ENCODE measurements at regions not wholly inside any gene's neighbourhood (a gene's known extent, or its start where the extent isn't known, plus 50 kb on each side); places are given as distances from the start of the nearest gene placed in this dataset.

DNA sequence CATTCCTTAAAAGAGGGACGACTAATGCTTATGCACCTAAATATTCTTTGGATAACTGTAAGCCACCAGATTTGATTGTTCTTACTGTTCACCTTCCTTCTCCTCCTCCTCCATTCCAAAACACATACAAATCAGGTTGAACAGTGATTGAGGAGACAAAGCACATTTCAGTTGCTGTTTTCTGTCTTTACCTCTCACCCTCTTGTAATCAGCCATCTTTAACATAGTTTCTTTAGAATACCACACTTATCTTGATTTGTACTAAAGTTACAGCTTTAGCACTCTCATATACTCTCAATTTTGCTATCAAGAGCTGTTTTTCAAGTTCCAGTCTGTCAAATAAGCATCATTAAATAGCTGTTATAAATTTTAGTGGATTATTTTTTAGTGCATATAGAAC is 338.3 kb upstream of the RGS6 start:
- Histone ChIP-seq H3K9me2 (ENCODE audit: insufficient read depth, low read length) (no peaks in the 10 kb centered on the region), H3K9ac (ENCODE audit: low read length) (no peak overlapping the region), H4K20me1 (ENCODE audit: insufficient read depth) (no peaks in the 10 kb centered on the region), H3K27me3 (ENCODE audit: insufficient read depth, low read depth, low read length) (no peaks in the 10 kb centered on the region), H3K9me3 (ENCODE audit: low read length) (no peaks in the 10 kb centered on the region), H3F3A (ENCODE audit: insufficient read depth, low read length, poor library complexity, severe bottlenecking) (no peaks in the 10 kb centered on the region), H3K36me3 (ENCODE audit: insufficient read depth, low read length) (no peaks in the 10 kb centered on the region), H3K4me3 (ENCODE audit: low read length) (no peak overlapping the region), H3K79me2 (replicated peaks; ENCODE audit: insufficient read depth, low read length) (no peaks in the 10 kb centered on the region), H2AFZ (ENCODE audit: low read depth, low read length) (no peak overlapping the region), H3K4me2 (ENCODE audit: low read length) (no peak overlapping the region), H3K27ac (ENCODE audit: low read length) (no peak overlapping the region)
- TF ChIP-seq SMC3 (conservative IDR thresholded peaks at IDR 0.05; ENCODE audit: poor library complexity) (no peak), RAD21 (conservative IDR thresholded peaks at IDR 0.05) (no peak), EP300 (conservative IDR thresholded peaks at IDR 0.05; ENCODE audit: poor library complexity, severe bottlenecking) (no peak), TAF1 (IDR thresholded peaks at IDR 0.05; ENCODE audit: low read depth) (no peak), EZH2 (IDR thresholded peaks at IDR 0.05; ENCODE audit: borderline replicate concordance, insufficient read depth, low read length, poor library complexity, severe bottlenecking) (no peak), POLR2AphosphoS5 (IDR thresholded peaks at IDR 0.05) (no peak), MXI1 (conservative IDR thresholded peaks at IDR 0.05; ENCODE audit: poor library complexity, severe bottlenecking) (no peak)
- TF ChIP-seq, protein P1, sequence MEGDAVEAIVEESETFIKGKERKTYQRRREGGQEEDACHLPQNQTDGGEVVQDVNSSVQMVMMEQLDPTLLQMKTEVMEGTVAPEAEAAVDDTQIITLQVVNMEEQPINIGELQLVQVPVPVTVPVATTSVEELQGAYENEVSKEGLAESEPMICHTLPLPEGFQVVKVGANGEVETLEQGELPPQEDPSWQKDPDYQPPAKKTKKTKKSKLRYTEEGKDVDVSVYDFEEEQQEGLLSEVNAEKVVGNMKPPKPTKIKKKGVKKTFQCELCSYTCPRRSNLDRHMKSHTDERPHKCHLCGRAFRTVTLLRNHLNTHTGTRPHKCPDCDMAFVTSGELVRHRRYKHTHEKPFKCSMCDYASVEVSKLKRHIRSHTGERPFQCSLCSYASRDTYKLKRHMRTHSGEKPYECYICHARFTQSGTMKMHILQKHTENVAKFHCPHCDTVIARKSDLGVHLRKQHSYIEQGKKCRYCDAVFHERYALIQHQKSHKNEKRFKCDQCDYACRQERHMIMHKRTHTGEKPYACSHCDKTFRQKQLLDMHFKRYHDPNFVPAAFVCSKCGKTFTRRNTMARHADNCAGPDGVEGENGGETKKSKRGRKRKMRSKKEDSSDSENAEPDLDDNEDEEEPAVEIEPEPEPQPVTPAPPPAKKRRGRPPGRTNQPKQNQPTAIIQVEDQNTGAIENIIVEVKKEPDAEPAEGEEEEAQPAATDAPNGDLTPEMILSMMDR (IDR thresholded peaks at IDR 0.05; ENCODE audit: poor library complexity, severe bottlenecking): no peak
- TF ChIP-seq, protein P2, sequence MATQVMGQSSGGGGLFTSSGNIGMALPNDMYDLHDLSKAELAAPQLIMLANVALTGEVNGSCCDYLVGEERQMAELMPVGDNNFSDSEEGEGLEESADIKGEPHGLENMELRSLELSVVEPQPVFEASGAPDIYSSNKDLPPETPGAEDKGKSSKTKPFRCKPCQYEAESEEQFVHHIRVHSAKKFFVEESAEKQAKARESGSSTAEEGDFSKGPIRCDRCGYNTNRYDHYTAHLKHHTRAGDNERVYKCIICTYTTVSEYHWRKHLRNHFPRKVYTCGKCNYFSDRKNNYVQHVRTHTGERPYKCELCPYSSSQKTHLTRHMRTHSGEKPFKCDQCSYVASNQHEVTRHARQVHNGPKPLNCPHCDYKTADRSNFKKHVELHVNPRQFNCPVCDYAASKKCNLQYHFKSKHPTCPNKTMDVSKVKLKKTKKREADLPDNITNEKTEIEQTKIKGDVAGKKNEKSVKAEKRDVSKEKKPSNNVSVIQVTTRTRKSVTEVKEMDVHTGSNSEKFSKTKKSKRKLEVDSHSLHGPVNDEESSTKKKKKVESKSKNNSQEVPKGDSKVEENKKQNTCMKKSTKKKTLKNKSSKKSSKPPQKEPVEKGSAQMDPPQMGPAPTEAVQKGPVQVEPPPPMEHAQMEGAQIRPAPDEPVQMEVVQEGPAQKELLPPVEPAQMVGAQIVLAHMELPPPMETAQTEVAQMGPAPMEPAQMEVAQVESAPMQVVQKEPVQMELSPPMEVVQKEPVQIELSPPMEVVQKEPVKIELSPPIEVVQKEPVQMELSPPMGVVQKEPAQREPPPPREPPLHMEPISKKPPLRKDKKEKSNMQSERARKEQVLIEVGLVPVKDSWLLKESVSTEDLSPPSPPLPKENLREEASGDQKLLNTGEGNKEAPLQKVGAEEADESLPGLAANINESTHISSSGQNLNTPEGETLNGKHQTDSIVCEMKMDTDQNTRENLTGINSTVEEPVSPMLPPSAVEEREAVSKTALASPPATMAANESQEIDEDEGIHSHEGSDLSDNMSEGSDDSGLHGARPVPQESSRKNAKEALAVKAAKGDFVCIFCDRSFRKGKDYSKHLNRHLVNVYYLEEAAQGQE (IDR thresholded peaks at IDR 0.05; ENCODE audit: borderline replicate concordance): no peak

DNA sequence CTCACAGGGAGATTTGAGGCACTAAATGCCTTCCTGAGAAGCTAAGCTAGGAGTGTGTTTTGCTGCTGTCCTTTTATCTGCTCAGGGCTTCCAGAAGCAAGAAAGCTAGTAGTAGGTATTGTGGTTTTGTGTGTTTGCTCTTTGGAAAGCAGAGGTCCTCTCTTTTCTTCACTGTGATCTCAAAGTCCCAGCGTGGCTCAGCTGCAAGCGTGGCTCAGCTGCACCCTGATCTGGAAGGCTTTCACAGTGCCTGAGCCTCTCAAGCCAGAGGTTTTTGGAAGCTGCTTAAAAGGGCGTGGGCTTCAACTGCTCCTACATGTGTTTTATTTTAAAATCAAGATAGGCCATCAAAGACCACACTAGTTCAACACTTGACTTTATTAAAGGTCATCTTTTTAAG is 337.4 kb upstream of the RGS6 start:
- Histone ChIP-seq H3F3A (ENCODE audit: insufficient read depth, low read length, poor library complexity, severe bottlenecking) (no peaks in the 10 kb centered on the region), H3K9ac (ENCODE audit: low read length) (no peak overlapping the region), H3K9me3 (ENCODE audit: low read length) (no peaks in the 10 kb centered on the region), H3K79me2 (replicated peaks; ENCODE audit: insufficient read depth, low read length) (no peaks in the 10 kb centered on the region), H3K4me2 (ENCODE audit: low read length) (no peak overlapping the region), H3K27ac (ENCODE audit: low read length) (no peak overlapping the region), H3K27me3 (ENCODE audit: insufficient read depth, low read depth, low read length) (no peaks in the 10 kb centered on the region), H3K9me2 (ENCODE audit: insufficient read depth, low read length) (no peaks in the 10 kb centered on the region), H4K20me1 (ENCODE audit: insufficient read depth) (no peaks in the 10 kb centered on the region), H2AFZ (ENCODE audit: low read depth, low read length) (no peak overlapping the region), H3K36me3 (ENCODE audit: insufficient read depth, low read length) (no peaks in the 10 kb centered on the region), H3K4me3 (ENCODE audit: low read length) (no peak overlapping the region)
- no peak for TF ChIP-seq TAF1 (IDR thresholded peaks at IDR 0.05; ENCODE audit: low read depth)
- no peak for TF ChIP-seq MXI1 (conservative IDR thresholded peaks at IDR 0.05; ENCODE audit: poor library complexity, severe bottlenecking)
- no peak for TF ChIP-seq EP300 (conservative IDR thresholded peaks at IDR 0.05; ENCODE audit: poor library complexity, severe bottlenecking)
- TF ChIP-seq POLR2AphosphoS5 (IDR thresholded peaks at IDR 0.05): no peak
- TF ChIP-seq, protein P2 (IDR thresholded peaks at IDR 0.05; ENCODE audit: borderline replicate concordance): no peak
- TF ChIP-seq EZH2 (IDR thresholded peaks at IDR 0.05; ENCODE audit: borderline replicate concordance, insufficient read depth, low read length, poor library complexity, severe bottlenecking): no peak
- TF ChIP-seq SMC3 (conservative IDR thresholded peaks at IDR 0.05; ENCODE audit: poor library complexity): no peak
- TF ChIP-seq, protein P1 (IDR thresholded peaks at IDR 0.05; ENCODE audit: poor library complexity, severe bottlenecking): no peak
- TF ChIP-seq RAD21 (conservative IDR thresholded peaks at IDR 0.05): no peak
